GM12865 (cell line): ENCODE measurements at regions not wholly inside any gene's neighbourhood (a gene's known extent, or its start where the extent isn't known, plus 50 kb on each side); places are given as distances from the start of the nearest gene placed in this dataset.

Experiments
- DNase-seq: peaks from one replicate; pipeline ENCODE4 v3.0.0; 2010; ENCODE audit warnings: low read depth
- H3K4me3 ChIP-seq: 2 replicates; pipeline ENCODE4 v1.5.1; 2011; ENCODE audit warnings: mild to moderate bottlenecking, low read depth, low read length, control low read depth
- TF ChIP-seq, protein P1 (sequence below): IDR thresholded peaks from 2 replicates; pipeline ENCODE4 v1.5.1; 2011; ENCODE audit warnings: low read length, control low read depth, low read depth, inconsistent platforms; ENCODE audit not compliant: insufficient read depth; ENCODE audit errors: missing control alignments

DNA sequence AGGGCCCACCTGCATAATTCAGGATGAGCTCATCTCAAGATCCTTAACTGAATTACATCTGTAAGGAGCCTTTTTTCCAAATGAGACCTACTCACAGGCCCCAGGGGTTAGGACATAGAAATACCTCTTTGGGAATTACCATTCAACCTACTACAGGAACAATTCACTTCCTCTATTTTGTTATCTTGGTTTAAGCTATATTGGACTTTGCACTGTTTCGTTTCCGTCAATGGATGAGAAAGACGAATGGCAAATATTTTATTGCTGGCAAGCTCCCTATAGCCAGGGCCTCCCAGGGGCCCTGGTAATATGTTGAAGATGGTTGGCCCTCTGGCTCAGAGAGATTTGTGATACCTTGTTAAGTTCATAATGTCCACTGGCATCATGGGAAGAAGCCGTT lies 384.2 kb upstream of the DUSP10 start:
- TF ChIP-seq, protein P1, sequence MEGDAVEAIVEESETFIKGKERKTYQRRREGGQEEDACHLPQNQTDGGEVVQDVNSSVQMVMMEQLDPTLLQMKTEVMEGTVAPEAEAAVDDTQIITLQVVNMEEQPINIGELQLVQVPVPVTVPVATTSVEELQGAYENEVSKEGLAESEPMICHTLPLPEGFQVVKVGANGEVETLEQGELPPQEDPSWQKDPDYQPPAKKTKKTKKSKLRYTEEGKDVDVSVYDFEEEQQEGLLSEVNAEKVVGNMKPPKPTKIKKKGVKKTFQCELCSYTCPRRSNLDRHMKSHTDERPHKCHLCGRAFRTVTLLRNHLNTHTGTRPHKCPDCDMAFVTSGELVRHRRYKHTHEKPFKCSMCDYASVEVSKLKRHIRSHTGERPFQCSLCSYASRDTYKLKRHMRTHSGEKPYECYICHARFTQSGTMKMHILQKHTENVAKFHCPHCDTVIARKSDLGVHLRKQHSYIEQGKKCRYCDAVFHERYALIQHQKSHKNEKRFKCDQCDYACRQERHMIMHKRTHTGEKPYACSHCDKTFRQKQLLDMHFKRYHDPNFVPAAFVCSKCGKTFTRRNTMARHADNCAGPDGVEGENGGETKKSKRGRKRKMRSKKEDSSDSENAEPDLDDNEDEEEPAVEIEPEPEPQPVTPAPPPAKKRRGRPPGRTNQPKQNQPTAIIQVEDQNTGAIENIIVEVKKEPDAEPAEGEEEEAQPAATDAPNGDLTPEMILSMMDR: no peak
- no peak overlapping the region for H3K4me3 ChIP-seq
- DNase-seq: no peak

DNA sequence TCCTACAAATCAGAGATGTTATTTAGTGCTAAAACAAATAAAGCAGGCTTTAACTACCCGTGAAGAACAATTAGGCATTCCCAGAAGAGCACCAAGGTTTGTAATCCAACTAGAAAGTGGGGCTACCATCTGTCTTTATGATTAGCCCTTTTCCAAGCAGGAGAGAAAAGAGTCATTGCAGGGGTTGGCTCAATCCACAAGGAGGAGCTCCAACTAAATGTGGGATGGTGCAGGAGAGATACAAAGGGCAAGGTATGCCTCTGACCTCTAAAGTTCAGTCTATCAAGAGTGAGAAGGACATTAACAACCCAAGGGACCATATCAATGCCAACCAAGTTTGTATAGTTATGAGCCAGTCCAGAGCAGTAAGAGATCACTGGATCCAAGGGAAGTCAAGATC lies 382.7 kb upstream of the DUSP10 start:
- H3K4me3 ChIP-seq: no peak overlapping the region
- no peak for DNase-seq
- TF ChIP-seq, protein P1: no peak

DNA sequence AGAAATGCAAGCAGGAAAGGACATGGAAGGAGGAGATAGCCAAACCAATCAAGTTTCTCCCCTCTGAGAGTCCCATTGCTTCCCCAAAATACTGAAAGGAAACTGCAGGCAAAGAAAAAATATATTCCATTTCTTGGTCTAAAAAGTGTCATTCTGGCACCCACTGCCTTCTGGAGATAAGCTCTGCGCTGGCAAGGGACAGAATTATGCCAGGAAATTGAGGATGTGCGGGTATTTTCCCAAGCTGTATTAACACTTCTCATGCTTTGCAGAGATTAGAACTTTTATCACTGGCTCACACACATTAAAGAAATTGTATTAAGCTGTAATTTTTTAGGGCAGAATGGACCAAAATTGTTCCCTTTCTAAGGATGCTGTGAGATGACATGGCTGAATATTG lies 381.2 kb upstream of the DUSP10 start:
- DNase-seq: no peak
- H3K4me3 ChIP-seq: no peak overlapping the region
- TF ChIP-seq, protein P1: no peak

DNA sequence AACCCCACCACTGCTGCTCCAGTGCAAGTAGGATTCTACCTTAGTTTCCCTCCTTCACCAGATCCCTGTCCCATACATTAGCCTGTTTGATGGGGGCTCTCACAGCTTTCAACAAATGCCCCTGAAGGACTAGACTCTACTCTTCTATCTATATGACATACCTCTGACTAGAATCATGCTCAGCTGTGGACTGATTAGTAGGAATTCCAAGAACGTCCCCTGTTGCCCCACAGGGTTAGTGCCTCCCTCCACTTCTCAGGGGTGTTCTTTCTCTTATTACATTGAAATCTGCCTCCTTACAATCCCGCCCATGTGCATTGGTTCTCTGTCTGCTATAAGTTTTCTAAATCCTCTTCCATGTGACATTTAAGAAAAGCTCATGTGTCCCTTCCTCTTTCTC lies 375.9 kb upstream of the DUSP10 start:
- TF ChIP-seq, protein P1: no peak
- no peak overlapping the region for H3K4me3 ChIP-seq
- DNase-seq: no peak

DNA sequence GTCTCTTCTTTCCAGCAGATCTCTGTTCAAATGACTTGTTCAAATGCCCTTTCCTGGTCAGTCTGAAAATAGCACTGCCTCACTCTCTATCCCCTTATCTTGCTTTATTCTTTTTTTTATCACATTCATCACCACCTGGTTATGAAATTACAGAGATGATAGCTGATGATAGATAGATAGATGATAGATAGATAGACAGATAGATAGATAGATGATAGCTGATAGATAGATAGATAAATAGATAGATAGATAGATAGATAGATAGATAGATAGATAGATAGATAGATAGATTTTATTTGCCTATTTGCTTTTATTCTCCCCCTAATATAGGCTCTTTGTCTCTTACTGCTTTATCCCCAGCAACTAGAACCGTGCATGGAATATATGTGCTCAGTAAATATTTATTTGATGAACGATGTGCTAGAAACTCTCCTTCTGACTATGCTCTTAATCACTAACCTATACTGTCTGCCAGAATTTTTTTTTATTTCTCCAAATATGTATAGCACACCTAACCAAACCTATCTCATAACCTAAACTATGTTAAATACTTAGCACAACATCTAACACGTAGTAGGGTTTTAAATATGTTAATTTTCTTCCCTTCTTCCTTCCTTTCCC lies 372.8 kb upstream of the DUSP10 start:
- TF ChIP-seq, protein P1: no peak
- DNase-seq: no peak
- H3K4me3 ChIP-seq: no peak overlapping the region

DNA sequence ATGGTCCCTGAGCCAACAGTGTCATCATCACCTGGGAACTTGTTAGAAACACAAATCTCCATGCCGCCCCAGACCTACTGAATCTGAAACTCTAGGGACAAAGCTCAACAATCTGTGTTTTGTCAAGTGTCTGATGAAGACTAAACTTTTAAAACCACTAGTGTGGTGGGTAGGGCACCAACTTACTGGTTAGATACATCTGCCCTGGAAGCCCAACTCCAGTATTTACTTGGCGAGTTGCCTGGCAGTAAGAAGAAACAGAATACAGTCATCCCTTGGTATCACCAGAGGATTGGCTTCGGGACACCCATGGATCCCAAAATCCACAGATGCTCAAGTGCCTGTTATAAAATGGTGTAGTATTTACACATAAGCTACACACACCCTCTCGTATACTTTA lies 367.9 kb upstream of the DUSP10 start:
- no peak overlapping the region for H3K4me3 ChIP-seq
- no peak for DNase-seq
- TF ChIP-seq, protein P1: no peak

DNA sequence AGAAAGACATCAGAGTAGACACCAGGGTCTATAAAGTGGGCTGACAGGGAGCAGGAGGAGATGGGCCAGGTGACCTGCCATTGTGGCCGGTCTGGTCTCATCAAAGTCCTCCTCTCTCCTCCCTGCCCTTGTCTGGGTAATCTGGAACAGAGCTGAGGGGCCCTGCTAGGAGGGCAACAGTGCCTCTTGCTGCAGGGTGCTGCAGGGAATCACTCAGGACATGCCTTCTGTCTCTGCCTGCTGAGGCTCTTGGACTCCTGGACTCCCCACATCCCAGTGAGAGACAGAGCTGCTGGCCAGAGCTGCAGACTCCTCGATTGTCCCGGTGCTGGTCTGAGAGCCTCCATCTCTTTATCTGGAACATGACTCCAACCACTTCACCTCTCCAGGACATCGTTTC lies 366.1 kb upstream of the DUSP10 start:
- H3K4me3 ChIP-seq: no peak overlapping the region
- TF ChIP-seq, protein P1: no peak
- no peak for DNase-seq
